ENCODE measurements at regions not wholly inside any gene's neighbourhood (a gene's known extent, or its start where the extent isn't known, plus 50 kb on each side); places are given as distances from the start of the nearest gene placed in this dataset.
A peak's percentile ranks its signal among the peaks of the same experiment; 100 is the strongest.
"Not testable (repeated sequence)": the region's sequence is repeated elsewhere in the genome, so short reads cannot be mapped to it uniquely, and the experiment has no call there.

- DNase-seq = no peak
Observed at GRCh38 chrX:143455046-143455445, 62.2 kb downstream of the SPANXN3 start.

- DNase-seq = no peak
Observed at GRCh38 chrX:143437439-143437838, 79.8 kb downstream of the SPANXN3 start.

- DNase-seq = no peak
Observed at GRCh38 chrX:143435916-143436315, 81.4 kb downstream of the SPANXN3 start.

GRCh38 chrX:143429811-143430210 is 87.5 kb downstream of the SPANXN3 start:
- no peak for DNase-seq

GRCh38 chrX:143429131-143429530 is 88.1 kb downstream of the SPANXN3 start:
- DNase-seq = no peak

GRCh38 chrX:143401160-143401559 is 116.1 kb downstream of the SPANXN3 start:
- no peak for DNase-seq

GRCh38 chrX:143378851-143379250 is 138.4 kb downstream of the SPANXN3 start:
- DNase-seq = no peak

GRCh38 chrX:143363419-143363818 is 153.9 kb downstream of the SPANXN3 start:
- no peak for DNase-seq

- DNase-seq = no peak
Observed at GRCh38 chrX:143340190-143340589, 177.1 kb downstream of the SPANXN3 start.

- no peak for DNase-seq
Observed at GRCh38 chrX:143336261-143336660, 181.0 kb downstream of the SPANXN3 start.

- DNase-seq = no peak
Observed at GRCh38 chrX:143319526-143319925, 197.7 kb downstream of the SPANXN3 start.

- not testable (repeated sequence) for DNase-seq
Observed at GRCh38 chrX:143318857-143319256, 198.4 kb downstream of the SPANXN3 start.

- no peak for DNase-seq
Observed at GRCh38 chrX:143306991-143307937, 210.0 kb downstream of the SPANXN3 start.

- DNase-seq = no peak
Observed at GRCh38 chrX:143304518-143304917, 212.8 kb downstream of the SPANXN3 start.

GRCh38 chrX:143304025-143304424 is 213.2 kb downstream of the SPANXN3 start:
- DNase-seq = no peak

- no peak for DNase-seq
Observed at GRCh38 chrX:143298663-143299241, 218.5 kb downstream of the SPANXN3 start.

GRCh38 chrX:143296521-143296920 is 220.8 kb downstream of the SPANXN3 start:
- DNase-seq = no peak

- no peak for DNase-seq
Observed at GRCh38 chrX:143287236-143287635, 230.0 kb downstream of the SPANXN3 start.

- DNase-seq = no peak
Observed at GRCh38 chrX:143270317-143270716, 244.6 kb downstream of the SPANXN4 start.

- not testable (repeated sequence) for DNase-seq
Observed at GRCh38 chrX:143244593-143244992, 218.9 kb downstream of the SPANXN4 start.

GRCh38 chrX:143240658-143241057 is 214.9 kb downstream of the SPANXN4 start:
- DNase-seq = no peak

- no peak for DNase-seq
Observed at GRCh38 chrX:143231492-143231891, 205.8 kb downstream of the SPANXN4 start.

GRCh38 chrX:143228600-143228999 is 202.9 kb downstream of the SPANXN4 start:
- peak; percentile 0 for DNase-seq

- DNase-seq = no peak
Observed at GRCh38 chrX:143206966-143207365, 181.2 kb downstream of the SPANXN4 start.
